ENCODE measurements at regions not wholly inside any gene's neighbourhood (a gene's known extent, or its start where the extent isn't known, plus 50 kb on each side); places are given as distances from the start of the nearest gene placed in this dataset.

- ChIA-PET CTCF (no interaction called here), SMC1A (ENCODE audit: uncharacterized antibody, unreplicated experiment) (no interaction called here), RAD21 (ENCODE audit: unreplicated experiment) (no interaction called here), POLR2A (no interaction called here)
- 45% methylated on average over 2 of the region's 2 CpGs for WGBS (ENCODE audit: insufficient coverage, insufficient replicate concordance, low lambda C conversion rate, missing lambda C conversion rate)
- Histone ChIP-seq H3K4me1 (ENCODE audit: control insufficient read depth, insufficient read depth, low read length) (no peaks in the 10 kb centered on the region), H3K4me3 (no peak overlapping the region), H3K79me2 (ENCODE audit: control insufficient read depth, insufficient read depth, low read length) (no peaks in the 10 kb centered on the region), H3K9ac (ENCODE audit: control insufficient read depth, insufficient read depth, low read length) (no peak overlapping the region), H3K4me2 (ENCODE audit: control insufficient read depth, insufficient read depth) (no peak overlapping the region), H3K27me3 (replicated peaks in 1 of 2; ENCODE audit: control insufficient read depth in 2 of 2, insufficient read depth in 2 of 2, low read length in 1 of 2) (no peaks in the 10 kb centered on the region), H3K27ac (ENCODE audit: control insufficient read depth, insufficient read depth) (no peak overlapping the region), H3K36me3 (ENCODE audit: control insufficient read depth in 2 of 2, insufficient read depth in 2 of 2, low read length in 1 of 2) (no peaks in the 10 kb centered on the region), H2AFZ (ENCODE audit: control insufficient read depth, low read depth, low read length) (no peak overlapping the region), H3K9me3 (replicated peaks; ENCODE audit: control insufficient read depth, insufficient read depth, low read length) (no peaks in the 10 kb centered on the region), H4K20me1 (ENCODE audit: control insufficient read depth, insufficient read depth) (no peaks in the 10 kb centered on the region)
- ATAC-seq (no peak), FAIRE-seq (no peak), DNase-seq (ENCODE audit: low read depth, low spot score) (no peak)
- no peak for TF ChIP-seq ZBTB33 (IDR thresholded peaks at IDR 0.05)
- no TSS peak for BruUV-seq (replicated peaks)
- in situ Hi-C loops (cut with MboI) (no loop called here), intact Hi-C loops (cut with micrococcal nuclease; ENCODE audit: unreplicated experiment) (no loop called here)
Observed at GRCh38 chr4:127000846-127001245, 631.9 kb upstream of the INTU start.

GRCh38 chr4:127001933-127002332 is 630.8 kb upstream of the INTU start:
- H3K79me2 ChIP-seq (ENCODE audit: control insufficient read depth, insufficient read depth, low read length), result no peaks in the 10 kb centered on the region
- H3K9ac ChIP-seq (ENCODE audit: control insufficient read depth, insufficient read depth, low read length), result no peak overlapping the region
- no peaks in the 10 kb centered on the region for H3K4me1 ChIP-seq (ENCODE audit: control insufficient read depth, insufficient read depth, low read length)
- FAIRE-seq (no peak), DNase-seq (ENCODE audit: low read depth, low spot score) (no peak), ATAC-seq (no peak)
- H3K36me3 ChIP-seq (ENCODE audit: control insufficient read depth in 2 of 2, insufficient read depth in 2 of 2, low read length in 1 of 2), result no peaks in the 10 kb centered on the region
- no TSS peak for BruUV-seq (replicated peaks)
- SMC1A ChIA-PET (ENCODE audit: uncharacterized antibody, unreplicated experiment), result no interaction called here
- H3K4me2 ChIP-seq (ENCODE audit: control insufficient read depth, insufficient read depth), result no peak overlapping the region
- 11% methylated on average over 2 of the region's 2 CpGs for WGBS (ENCODE audit: insufficient coverage, insufficient replicate concordance, low lambda C conversion rate, missing lambda C conversion rate)
- no peak overlapping the region for H3K27ac ChIP-seq (ENCODE audit: control insufficient read depth, insufficient read depth)
- POLR2A ChIA-PET, result no interaction called here
- no peak overlapping the region for H2AFZ ChIP-seq (ENCODE audit: control insufficient read depth, low read depth, low read length)
- H3K4me3 ChIP-seq, result no peak overlapping the region
- H4K20me1 ChIP-seq (ENCODE audit: control insufficient read depth, insufficient read depth), result no peaks in the 10 kb centered on the region
- intact Hi-C loops (cut with micrococcal nuclease; ENCODE audit: unreplicated experiment) (no loop called here), in situ Hi-C loops (cut with MboI) (no loop called here)
- no peaks in the 10 kb centered on the region for H3K27me3 ChIP-seq (replicated peaks in 1 of 2; ENCODE audit: control insufficient read depth in 2 of 2, insufficient read depth in 2 of 2, low read length in 1 of 2)
- RAD21 ChIA-PET (ENCODE audit: unreplicated experiment), result no interaction called here
- CTCF ChIA-PET, result no interaction called here
- H3K9me3 ChIP-seq (replicated peaks; ENCODE audit: control insufficient read depth, insufficient read depth, low read length), result no peaks in the 10 kb centered on the region
- no peak for TF ChIP-seq RAD21 (IDR thresholded peaks at IDR 0.05; ENCODE audit: insufficient read depth, low read depth, low read length)
- no peak for TF ChIP-seq KAT2A (conservative IDR thresholded peaks at IDR 0.05; ENCODE audit: control insufficient read depth, low read depth, low read length)
- no peak for TF ChIP-seq CBX3 (IDR thresholded peaks at IDR 0.05; ENCODE audit: borderline replicate concordance, low read depth)
- no peak for TF ChIP-seq BHLHE40 (IDR thresholded peaks at IDR 0.05; ENCODE audit: borderline replicate concordance in 1 of 2, low read depth in 2 of 2, low read length in 1 of 2)
- no peak for TF ChIP-seq MEF2B (IDR thresholded peaks at IDR 0.05; ENCODE audit: partially characterized antibody, poor library complexity, severe bottlenecking)
- TF ChIP-seq CEBPZ (IDR thresholded peaks at IDR 0.05; ENCODE audit: low read depth, low read length), result no peak
- no peak for TF ChIP-seq KLF5 (IDR thresholded peaks at IDR 0.05; ENCODE audit: partially characterized antibody)
- no peak for TF ChIP-seq NFYA (IDR thresholded peaks at IDR 0.05; ENCODE audit: borderline replicate concordance, low read depth, low read length)
- no peak for TF ChIP-seq EGR1 (IDR thresholded peaks at IDR 0.05; ENCODE audit: borderline replicate concordance in 1 of 2, low read depth in 2 of 2, low read length in 2 of 2)
- no peak for TF ChIP-seq ZNF622 (IDR thresholded peaks at IDR 0.05)
